ENCODE measurements at regions not wholly inside any gene's neighbourhood (a gene's known extent, or its start where the extent isn't known, plus 50 kb on each side); places are given as distances from the start of the nearest gene placed in this dataset.
"Not testable (repeated sequence)": the region's sequence is repeated elsewhere in the genome, so short reads cannot be mapped to it uniquely, and the experiment has no call there.

GRCh38 chr2:89326455-89326854 lies 635.0 kb downstream of the RPIA start:
- DNase-seq, result not testable (repeated sequence)

DNA sequence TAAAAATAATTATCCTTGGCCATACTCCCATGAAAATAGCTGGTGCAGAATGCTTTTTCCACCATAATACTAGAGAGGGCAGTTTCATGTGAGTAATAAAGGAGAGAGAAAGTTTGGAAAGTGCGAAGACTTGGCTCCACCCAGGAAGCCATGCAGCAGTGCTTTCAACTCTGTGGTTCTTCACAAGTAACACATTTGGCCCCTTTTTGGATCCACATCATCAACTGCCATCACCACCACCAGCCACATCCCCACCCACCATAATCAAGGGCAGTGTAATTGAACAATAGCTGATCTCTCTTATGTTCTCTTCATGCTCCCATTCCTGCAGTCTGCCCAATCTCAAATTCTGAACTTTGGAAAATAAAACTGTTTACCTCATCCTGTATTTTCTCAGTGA lies 637.3 kb downstream of the RPIA start:
- DNase-seq, result not testable (repeated sequence)

Data from stimulated activated CD8-positive, alpha-beta memory T cell treated with anti-CD3 and anti-CD28 coated beads, Interleukin-4, amount 100 ng/mL, for 48 hours (primary cell).